GM18861 (cell line): ENCODE measurements at regions not wholly inside any gene's neighbourhood (a gene's known extent, or its start where the extent isn't known, plus 50 kb on each side); places are given as distances from the start of the nearest gene placed in this dataset.

Experiments
- ATAC-seq: cut with Tn5 transposase; IDR thresholded peaks from one replicate; pipeline ENCODE4 v1.9.1; 2021; ENCODE audit not compliant: unreplicated experiment

DNA sequence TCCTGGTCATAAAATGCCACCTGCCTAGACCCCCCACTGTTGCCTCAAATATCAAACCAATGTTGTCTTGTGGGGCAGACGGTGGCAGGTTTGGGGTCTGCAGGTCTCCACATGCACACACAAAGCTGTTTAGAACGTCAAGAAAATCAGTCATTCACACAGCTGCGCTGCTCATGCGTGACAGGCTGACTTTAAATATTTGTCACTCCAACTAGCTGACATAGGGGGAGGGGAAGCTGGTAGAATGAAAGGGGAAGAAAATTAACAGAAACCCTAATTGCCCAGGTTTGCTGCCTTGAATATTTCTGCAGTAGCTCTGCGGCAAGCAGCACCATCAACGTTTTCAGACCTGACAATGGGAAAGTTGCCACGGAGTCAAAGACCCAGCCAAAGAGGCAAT, 201.8 kb downstream of the ABHD5 start:
- peak; percentile 62 for ATAC-seq

DNA sequence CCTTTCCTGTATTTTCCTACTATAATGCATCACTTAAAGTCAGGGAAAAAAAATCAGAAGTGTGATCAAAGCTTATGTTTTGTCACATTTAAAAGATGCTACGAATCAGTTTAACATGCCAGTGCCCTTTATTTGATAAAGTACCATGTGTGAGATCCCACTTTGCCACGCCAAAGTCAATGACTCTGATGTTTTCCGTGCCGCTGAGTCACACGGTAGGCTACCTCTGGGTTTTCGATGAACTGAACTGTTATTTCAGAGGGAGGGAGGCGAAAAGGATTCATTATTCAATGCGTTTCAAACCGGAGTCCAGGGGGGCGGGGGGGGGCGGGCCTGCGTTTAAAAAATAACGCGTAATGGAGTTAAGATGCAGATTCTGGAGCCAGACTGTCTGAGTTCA, 203.0 kb downstream of the ABHD5 start:
- ATAC-seq = no peak

DNA sequence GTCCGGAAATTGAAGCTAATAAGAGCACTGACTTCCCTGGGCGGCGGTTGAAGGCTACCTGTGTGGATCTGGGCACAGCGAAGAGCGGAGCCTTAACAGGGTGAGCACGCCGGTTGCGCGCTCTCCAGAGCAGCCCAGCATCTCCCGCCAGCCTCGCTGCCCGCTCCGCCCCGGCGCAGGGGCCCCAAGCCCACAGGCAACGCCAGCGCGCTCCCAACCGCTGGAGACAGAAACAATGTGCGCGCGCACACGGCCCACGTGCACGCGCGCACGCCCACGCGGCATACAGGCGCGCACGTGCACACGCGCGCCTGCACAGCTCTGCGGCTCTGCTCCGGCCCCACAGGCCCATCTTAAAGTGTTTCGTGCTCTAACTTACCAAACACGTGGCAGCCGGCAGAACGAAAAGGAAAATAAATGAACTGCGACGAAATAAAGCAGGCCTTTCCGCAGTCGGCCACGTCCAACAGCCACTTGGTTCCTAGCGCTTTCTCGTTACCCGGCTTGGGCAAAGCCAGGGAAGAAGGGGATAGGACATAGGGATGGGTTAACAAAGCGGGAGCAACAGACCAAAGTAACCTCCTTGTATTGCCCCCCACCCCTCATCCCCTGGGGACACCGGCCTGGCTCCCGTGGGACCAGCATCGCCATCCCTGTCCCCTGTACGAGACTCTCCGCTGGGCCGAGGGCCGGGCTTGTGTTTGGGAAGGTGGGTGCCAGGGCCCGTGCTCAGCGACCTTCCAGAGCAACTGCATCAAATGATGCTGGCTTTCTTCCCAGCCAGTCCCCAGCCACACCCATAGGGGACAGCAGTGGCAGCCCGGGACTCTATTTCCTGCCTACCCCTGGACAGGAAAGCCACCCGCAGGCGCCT, 203.7 kb downstream of the ABHD5 start:
- no peak for ATAC-seq

DNA sequence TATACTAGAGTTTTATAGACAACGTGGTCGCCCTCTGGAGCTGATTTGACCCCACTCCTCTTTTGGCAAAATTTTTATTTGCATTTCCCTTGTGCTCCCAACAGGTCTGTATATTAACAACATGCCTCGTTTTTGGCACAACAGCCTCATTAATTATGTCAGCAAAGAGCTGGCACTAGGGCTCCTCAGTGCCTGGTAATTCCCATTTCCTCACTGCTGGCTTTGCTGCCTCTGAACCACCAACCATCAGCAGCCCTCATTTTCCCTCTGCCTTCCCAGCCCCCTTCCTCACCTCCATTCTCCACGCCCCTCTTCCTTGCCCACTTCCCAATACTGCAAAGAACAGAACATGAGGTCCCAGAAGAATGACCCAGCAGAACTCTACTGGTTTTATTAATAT, 204.8 kb downstream of the ABHD5 start:
- no peak for ATAC-seq

DNA sequence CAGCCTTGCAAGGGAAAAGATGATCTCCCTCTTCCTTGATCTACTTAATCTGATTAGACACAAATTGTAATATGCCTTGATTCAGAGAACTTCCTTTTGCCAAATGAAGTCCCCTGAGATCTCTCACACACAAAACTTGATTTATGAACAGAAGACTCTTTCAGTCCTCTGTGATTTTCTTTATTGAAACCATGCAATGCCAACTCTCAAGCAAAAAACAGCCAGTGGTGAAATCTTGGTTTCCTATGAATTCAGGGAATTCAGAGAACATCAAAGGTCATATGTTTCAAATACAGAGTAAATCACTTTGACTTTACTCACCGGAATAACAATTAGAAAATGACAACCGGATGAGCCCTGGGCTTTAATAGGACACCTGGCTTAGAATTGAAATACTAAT, 211.7 kb downstream of the ABHD5 start:
- no peak for ATAC-seq

DNA sequence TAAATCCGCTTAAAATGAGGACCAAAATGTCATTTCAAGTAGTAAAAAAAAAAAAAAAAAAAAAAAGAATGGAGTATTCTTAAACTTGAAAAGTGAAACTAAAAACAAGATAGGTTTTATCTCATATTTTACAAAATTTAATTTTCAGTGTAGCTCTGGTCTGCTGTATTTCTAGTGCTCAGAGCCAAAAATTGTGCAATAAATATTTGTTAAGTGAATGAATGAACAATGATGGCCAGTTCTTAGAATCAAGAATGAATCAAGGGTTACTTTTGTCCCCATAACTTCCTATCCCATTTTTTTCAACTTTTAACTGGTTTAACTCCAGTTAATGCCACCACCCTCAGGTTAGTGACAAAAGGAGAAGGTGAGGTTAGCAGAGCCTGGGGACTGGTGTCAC, 214.4 kb downstream of the ABHD5 start:
- no peak for ATAC-seq

DNA sequence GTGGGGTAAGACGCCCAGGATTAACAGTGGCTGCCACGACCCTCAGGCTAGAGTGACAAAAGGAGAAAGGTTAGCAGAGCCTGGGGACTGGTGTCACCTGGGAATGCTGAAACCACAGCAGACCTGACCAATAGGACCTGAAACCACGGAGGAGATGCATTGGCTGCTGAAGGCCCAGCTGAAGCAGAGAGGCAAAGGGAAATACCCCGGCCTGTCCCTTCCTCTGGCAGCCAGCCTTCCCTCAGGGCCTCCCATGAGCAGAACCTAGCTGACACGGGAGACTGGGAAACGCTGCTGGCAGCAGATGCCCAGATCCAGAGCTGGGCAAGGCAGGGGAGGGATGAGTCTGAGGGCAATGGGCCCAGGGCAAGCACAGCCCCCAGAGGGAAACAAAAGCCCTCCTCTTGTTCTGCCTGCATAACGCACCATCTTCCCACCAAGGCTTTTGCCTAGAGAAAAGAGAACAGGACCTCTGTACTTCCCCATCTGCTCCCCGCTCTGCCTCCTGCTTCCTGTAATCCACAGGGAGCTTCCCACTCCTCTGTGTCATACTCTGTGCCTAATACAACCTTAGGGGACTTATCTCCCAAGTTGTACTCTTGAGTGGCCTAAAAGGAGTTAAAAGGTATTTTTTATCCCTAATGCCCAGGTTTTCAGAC, 216.2 kb downstream of the ABHD5 start:
- ATAC-seq = no peak

DNA sequence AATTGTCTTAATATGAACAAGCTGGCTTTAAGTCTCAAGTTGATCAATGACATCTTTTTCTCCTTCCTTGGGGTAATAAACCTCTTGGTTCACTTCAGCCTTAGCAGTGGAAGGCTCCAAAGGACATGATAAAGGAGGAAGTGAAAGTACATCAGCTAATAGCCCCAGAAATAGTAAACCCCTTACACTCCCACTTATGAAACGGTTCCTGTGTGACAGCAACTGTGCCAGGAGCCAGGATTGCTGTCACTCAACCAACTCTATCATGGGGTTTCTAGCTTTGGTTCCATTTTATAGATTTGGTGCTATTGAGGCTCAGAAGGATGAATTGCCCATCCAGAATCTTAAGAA, 216.7 kb downstream of the ABHD5 start:
- peak; percentile 99 for ATAC-seq

DNA sequence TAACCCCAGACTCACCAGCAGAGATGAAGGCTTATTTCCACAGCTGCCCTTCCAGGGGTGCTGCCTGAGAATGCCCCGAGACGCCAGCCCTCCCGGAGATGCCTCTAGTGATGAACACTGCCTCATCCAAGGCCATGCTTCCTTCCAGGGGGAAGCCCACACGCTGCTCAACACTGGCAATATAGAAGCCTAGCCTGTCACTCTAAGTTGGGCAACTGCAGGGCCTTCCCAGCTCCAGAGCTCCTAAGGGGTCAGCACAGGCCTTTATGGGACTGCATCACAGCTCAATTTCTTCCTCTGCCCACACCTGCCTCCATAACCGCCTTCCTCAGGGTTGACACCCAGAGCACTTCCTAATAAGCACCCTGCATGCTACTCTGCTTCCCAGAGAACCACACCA, 217.7 kb downstream of the ABHD5 start:
- no peak for ATAC-seq

DNA sequence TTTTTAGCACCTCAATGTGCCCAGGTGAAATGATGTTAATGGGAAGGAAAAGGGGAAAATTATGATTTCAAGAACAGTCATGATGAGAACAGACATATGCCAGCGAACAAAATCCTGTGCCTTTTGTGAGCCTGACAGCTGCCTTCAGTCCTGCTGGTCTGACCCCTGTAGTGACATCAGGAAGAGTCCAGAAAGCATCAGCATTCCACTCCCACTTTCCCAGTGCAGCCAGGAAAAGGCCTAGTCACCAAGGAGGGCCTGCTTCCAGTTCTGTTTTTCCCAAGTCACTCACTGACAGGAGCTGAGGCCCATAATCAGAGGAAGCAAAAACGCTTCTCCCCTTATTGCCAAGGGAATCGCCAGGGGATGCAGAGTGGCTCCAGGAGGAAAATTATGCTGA, 218.4 kb downstream of the ABHD5 start:
- no peak for ATAC-seq

DNA sequence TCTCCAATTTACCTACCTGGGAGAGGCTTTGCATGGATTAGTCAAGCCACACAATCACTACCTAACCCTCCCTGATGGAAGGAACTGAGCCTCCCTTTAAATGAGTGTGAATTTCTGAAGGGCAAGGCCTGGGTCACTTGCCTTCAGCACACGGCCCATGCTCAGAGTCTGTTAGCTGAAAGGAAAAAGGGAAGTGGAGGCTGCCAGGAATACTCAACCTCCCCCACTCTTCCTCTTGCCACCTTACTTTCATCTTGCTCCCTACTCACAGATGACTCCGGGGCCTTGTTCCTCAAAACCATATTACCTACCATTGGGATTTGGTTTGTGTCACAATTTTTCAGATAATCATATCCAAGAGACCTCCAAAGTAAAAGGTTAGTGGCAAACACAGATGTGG, 220.0 kb downstream of the ABHD5 start:
- ATAC-seq = no peak

DNA sequence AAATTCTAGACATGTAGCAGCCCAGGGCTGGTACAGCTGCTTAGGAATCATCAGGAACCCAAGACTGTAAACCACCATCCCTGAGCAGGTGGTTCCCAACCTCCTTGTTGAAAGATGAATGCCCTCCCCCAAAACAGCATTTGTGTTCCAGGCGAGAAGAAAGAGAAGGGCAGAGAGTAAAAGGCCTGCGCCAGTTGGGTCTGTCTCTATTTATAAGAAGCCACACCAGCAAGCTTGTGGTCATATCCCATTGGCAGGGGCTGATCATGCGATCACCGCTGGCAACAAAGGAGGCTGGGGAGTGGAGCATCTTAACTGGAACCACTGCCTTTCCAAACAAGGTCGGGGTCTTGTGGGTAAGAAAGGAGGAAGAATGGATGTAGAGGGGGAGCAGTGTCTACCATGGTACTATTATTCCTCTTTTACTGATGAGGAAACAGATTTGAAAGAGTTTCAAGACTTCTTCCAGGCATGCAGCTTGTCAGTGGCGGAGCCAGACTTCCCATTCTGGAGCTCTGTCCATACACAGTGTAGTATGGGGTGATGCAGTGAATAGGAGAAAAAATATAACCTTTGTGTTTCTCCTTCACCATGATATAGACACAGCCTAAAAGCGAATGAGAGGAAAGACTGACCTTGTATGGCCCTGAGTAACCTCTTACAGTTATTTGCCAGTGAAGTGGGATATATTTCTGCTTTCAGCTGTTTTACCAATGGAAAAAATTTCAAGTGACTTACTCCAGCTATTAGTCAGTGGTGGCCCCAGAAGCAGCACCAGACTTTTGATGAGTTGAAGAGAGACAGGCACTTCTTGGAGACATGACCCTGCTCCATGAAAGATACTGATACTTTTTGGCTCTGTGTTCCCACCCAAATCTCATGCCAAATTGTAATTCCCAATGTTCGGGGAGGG, 222.6 kb downstream of the ABHD5 start:
- ATAC-seq = no peak

DNA sequence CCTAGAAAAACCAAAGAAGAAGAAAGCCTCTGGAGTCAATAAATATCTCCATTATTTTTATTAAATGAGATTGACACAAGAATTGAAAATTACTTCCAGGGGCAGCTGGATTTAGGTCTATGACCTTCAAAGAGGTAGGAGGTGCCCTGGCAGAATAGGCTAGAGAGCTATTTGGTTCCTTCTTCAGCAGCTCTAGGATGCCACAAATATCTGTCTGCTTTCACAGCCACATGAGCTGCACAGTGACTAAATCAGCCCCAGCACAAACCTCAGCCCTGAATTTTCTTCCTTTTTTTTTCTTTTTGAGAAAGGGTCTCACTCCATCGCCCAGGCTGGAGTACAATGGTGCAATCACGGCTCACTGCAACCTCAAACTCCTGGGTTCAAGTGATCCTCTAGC, 223.5 kb downstream of the ABHD5 start:
- ATAC-seq = no peak

DNA sequence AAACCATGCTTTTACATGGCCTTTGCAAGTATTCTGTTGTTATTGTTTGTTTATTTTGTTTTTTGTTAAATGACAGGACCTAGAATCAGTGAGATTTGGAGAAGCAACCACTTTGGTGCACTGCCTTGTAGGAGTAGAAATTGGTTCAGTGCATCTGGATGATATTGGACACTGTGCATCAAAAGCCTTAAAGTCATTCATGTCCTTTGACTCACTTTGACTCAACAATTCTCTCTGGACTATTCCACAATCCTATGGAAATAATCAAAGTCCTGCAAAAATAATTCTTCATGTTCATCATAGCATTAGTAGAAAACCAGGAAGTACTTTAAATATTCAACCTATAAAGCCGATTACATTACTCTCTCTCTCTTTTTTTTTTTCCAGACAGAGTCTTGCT, 224.8 kb downstream of the ABHD5 start:
- ATAC-seq = no peak

DNA sequence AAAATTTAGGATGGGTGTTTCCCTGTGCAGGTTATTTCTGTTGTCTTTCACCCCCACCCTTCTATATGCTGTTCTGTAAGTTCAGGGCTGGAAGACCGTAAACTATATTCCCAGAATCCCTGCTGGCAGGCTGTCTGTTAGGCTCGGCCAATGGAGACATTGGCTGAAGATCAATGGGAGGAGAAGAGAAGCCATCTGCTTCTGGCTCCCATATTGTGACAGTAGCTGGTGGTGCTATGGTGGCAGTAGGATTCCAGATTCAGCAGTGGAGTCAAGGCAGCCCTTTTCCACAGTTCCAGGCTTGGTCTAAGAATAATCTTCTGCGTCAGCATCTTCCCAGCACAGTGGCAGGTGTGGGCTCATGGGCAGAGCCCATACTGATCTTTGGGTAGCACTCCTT, 226.6 kb downstream of the ABHD5 start:
- ATAC-seq = no peak

DNA sequence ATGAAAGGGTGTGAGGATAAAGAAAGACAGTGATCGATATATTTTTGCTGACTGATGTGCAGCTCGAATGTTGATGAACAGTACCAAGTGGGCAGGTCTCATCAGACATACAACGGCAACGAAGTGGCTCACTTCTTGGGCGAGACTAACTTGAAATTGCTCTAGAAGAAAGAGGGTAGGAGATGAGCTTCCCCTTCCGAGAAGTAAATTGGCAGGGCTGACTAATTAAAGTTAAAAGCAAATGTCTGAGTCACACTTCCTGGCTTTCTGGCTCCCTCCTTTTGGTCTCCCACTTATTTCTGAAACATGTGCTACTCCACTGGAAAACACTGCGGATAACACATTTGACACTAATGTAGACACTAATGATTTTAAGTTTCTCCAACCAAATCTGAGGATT, 228.3 kb downstream of the ABHD5 start:
- ATAC-seq = no peak

DNA sequence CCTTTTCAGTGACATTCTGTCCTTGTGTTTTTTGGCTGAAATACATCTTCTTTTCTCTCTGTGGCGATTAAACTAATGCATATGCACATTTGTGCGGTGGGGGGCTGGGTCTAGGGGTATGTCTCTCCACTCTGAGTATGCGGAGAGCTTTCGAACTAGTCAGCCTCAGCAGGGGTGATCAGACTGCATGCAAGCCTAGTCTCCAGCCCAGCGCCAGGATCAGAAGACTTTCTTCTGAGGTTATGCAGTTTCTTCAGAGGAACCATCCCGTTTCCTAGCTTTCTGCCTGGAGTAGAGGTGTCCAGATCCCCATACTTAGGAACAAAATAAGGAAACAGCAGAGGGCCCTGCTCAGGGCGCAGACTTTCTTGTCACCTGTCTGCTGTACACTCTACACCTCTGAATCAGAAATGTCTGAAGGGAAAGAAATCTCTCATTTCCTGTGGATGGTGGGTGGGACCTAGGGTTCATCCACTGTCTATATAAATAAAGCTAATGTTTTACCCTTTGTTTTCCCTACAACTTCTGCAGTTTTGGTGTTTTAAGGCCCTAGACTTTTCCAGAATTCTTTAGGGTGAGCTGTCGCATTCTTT, 230.4 kb downstream of the ABHD5 start:
- no peak for ATAC-seq

DNA sequence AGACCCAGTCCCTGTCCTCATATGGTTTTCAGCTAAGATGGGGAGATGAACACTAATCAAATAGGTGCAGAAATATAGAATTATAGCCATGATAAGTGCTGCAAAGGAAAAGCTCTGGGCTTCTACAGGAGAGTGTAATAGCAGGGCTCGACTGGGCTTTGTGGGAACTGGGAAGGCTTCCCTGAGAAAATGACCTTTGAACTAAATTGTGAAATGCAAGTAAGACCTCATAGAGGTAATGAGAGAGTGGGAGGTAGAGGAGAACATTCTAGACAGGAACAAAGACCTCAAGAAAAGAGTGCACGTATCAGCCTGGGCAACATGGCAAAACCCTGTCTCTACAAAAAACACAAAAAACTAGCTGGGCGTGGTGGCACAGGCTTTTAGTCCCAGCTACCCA, 231.6 kb downstream of the ABHD5 start:
- no peak for ATAC-seq

DNA sequence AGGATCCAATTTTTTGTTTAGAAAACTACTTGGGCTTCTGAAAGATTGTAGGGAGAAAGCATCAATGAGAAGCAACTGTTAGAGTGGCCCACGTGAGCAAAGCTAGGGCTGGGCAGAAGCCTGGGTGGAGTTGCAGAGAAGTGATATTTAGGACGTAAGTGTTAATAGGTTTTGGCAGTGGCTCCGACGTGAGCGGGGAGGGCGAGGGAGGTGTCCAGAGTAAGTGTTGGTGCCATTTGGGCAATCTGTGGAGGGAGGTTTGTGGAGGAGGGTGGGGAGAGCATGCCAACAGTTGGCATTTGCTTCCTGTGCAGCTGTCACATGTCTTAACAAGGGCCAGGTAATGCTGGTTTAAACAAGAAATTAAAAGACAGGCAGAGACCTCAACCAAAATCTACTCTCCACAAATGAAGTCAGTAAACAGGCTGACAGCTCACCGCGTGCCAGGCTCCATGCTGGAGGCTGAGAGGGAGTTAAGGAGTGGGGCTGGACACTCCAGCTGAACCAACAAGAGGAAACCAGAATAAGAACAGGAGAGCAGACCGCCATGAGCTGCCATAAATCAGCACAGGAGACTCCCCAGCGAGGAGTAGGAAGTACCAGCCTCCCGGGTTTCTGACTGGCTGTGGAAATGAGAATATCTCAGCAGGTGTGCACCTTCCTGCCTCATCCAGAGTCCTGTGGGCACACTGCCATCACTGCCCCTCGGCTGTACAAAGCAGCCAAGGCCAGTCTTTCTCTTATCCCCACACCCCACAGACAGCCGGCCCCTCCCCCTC, 232.6 kb downstream of the ABHD5 start:
- no peak for ATAC-seq

DNA sequence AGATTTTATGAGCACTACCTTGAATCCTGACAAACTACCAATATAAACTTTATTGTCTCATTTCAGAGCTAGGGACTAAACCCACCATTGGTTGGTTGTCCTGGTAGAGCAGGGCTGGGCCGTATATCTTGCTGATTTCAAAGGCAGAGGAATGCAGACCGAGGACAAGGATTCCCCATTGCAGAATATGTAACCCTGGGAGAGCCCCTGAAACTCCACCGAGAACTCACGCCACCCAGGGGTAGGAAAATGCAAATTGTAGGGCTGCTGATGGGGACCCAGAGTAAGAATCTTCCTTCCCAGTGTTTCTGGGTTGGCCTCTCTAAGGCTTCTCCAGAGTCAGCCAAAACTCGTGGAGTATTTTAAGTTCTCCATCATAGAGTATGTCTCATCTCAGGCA, 235.3 kb downstream of the ABHD5 start:
- ATAC-seq = no peak

DNA sequence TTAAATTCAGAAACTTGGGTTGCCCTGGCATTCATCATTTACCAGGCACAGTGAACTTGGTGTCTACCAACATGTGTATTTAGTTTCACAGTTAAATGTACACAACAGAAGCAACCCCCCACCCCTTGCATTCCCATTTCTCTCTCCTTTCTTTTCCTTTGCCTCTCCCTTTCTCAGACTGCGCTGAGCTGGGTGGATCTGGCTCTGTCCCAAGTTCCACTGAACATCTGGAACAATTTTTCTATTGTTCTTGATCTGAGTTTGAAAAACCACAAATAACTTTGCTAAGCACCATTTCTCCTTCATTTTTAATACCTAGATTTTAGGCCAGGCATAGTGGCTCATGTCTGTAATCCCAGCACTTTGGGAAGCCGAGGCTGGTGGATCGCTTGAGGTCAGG, 242.2 kb downstream of the ABHD5 start:
- no peak for ATAC-seq
